A549 (cell line): ENCODE measurements at regions not wholly inside any gene's neighbourhood (a gene's known extent, or its start where the extent isn't known, plus 50 kb on each side); places are given as distances from the start of the nearest gene placed in this dataset.
"Not testable (repeated sequence)": the region's sequence is repeated elsewhere in the genome, so short reads cannot be mapped to it uniquely, and the experiment has no call there.

Experiments
- ATAC-seq, 2 experiments: fragments of 200-7000 bp in 1 of 2; fragments of >200 bp in 1 of 2; cut with Nextera tagmentation in 1 of 2; cut with Tn5 transposase in 1 of 2; 3 replicates each; pipeline versions ENCODE4 v1.8.0 to v1.9.1; 2018 to 2020; ENCODE audit warnings: mild to moderate bottlenecking in 1 of 2, moderate library complexity in 1 of 2
- CTCF ChIA-PET: fragments of 300-600 bp; sonication (Branson Sonifier 250); formaldehyde crosslinking; extraction: SDS; loops from one replicate; lab custom pipeline; 2021; ENCODE audit warnings: antibody characterized with exemption, inconsistent platforms; lab: Yijun Ruan, JAX
- POLR2A ChIA-PET: fragments of 350-600 bp; formaldehyde crosslinking; extraction: SDS; loops from one replicate; lab custom pipeline; 2021; ENCODE audit warnings: antibody characterized with exemption, inconsistent platforms; lab: Yijun Ruan, JAX
- DNase-seq, 2 experiments: peaks; one replicate each; pipeline versions ENCODE4 v3.0.0 to v3.0.0-alpha.2; 2011 to 2016; ENCODE audit warnings: low read depth in 1 of 2, low spot score in 1 of 2
- FAIRE-seq: peaks from 2 replicates; lab custom pipeline; 2011; peaks lifted over from hg19 to GRCh38; lab: Jason Lieb, UNC
- H3K27ac ChIP-seq, 2 experiments: fragments of >200 bp; sonication (Bioruptor Twin); formaldehyde crosslinking; 3 replicates each; pipeline ENCODE4 v1.5.1; 2016 to 2017
- H3K4me1 ChIP-seq: fragments of >200 bp; sonication (Bioruptor Twin); formaldehyde crosslinking; 3 replicates; pipeline ENCODE4 v1.6.1; 2016
- H3K4me2 ChIP-seq: fragments of >200 bp; sonication (Bioruptor Twin); formaldehyde crosslinking; 3 replicates; pipeline ENCODE4 v1.6.1; 2016
- H3K4me3 ChIP-seq: fragments of >200 bp; sonication (Bioruptor Twin); formaldehyde crosslinking; 3 replicates; pipeline ENCODE4 v1.5.1; 2016
- H3K9me3 ChIP-seq: fragments of >200 bp; sonication (Bioruptor Twin); formaldehyde crosslinking; 3 replicates; pipeline ENCODE4 v1.6.1; 2016
- ATOH8 ChIP-seq: fragments of 250-450 bp; sonication (Bioruptor Pico); IDR thresholded peaks from 2 replicates; pipeline ENCODE4 v1.5.0; 2020; ENCODE audit warnings: low read depth, mild to moderate bottlenecking, moderate library complexity
- CBX2 ChIP-seq: fragments of 200-600 bp; sonication (generic); IDR thresholded peaks from 2 replicates; pipeline ENCODE4 v1.6.1; 2016; ENCODE audit warnings: low read depth, mild to moderate bottlenecking, borderline replicate concordance
- CEBPB ChIP-seq, 2 experiments: fragments of >200 bp in 1 of 2; sonication (Bioruptor Twin) in 1 of 2; formaldehyde crosslinking in 1 of 2; IDR thresholded peaks; 2 replicates each; pipeline ENCODE4 v1.6.1; 2012 to 2016
- FOSL2 ChIP-seq, 2 experiments: fragments of 450-650 bp in 1 of 2; fragments of >200 bp in 1 of 2; sonication (Bioruptor Twin) in 1 of 2; formaldehyde crosslinking; IDR thresholded peaks; 2 replicates each; pipeline versions ENCODE4 v1.5.0 to v1.6.1; 2016 to 2020; ENCODE audit warnings: mild to moderate bottlenecking in 1 of 2, moderate library complexity in 1 of 2
- HDAC2 ChIP-seq: fragments of 200-600 bp; sonication (generic); IDR thresholded peaks from 2 replicates; pipeline ENCODE4 v1.6.1; 2016
- HOXA7 ChIP-seq: fragments of 250-450 bp; sonication (Bioruptor Pico); IDR thresholded peaks from 2 replicates; pipeline ENCODE4 v1.5.0; 2020; ENCODE audit warnings: mild to moderate bottlenecking, moderate library complexity
- HOXB13 ChIP-seq: fragments of 250-450 bp; sonication (Bioruptor Pico); IDR thresholded peaks from 2 replicates; pipeline ENCODE4 v1.5.0; 2020; ENCODE audit warnings: low read depth, mild to moderate bottlenecking, moderate library complexity
- JUNB ChIP-seq: fragments of >200 bp; sonication (Bioruptor Twin); formaldehyde crosslinking; IDR thresholded peaks from 2 replicates; pipeline ENCODE4 v1.6.1; 2016
- KDM5A ChIP-seq: fragments of 200-600 bp; sonication (generic); IDR thresholded peaks from 2 replicates; pipeline ENCODE4 v1.6.1; 2016; ENCODE audit warnings: antibody characterized with exemption, mild to moderate bottlenecking
- MAZ ChIP-seq: fragments of 150-350 bp; IDR thresholded peaks from 2 replicates; pipeline ENCODE4 v1.6.1; 2014; ENCODE audit warnings: antibody characterized with exemption, low read depth, low read length, borderline replicate concordance
- NR3C1 ChIP-seq: fragments of >200 bp; sonication (Bioruptor Twin); formaldehyde crosslinking; IDR thresholded peaks from 3 replicates; pipeline ENCODE4 v1.6.1; 2017
- RAD21 ChIP-seq, 2 experiments: fragments of >200 bp in 1 of 2; sonication (Bioruptor Twin) in 1 of 2; formaldehyde crosslinking in 1 of 2; IDR thresholded peaks in 1 of 2; conservative IDR thresholded peaks in 1 of 2; 2 replicates in 1 of 2; 3 replicates in 1 of 2; pipeline ENCODE4 v1.6.1; 2012 to 2018; ENCODE audit warnings: inconsistent platforms in 1 of 2
- SMC3 ChIP-seq: fragments of >200 bp; sonication (Bioruptor Twin); formaldehyde crosslinking; IDR thresholded peaks from 3 replicates; pipeline ENCODE4 v1.6.1; 2018; ENCODE audit warnings: inconsistent platforms
- SREBF2 ChIP-seq: fragments of 450-650 bp; IDR thresholded peaks from 2 replicates; pipeline ENCODE4 v1.6.1; 2014; ENCODE audit warnings: mild to moderate bottlenecking, moderate library complexity
- TFCP2L1 ChIP-seq: fragments of 250-450 bp; sonication (Bioruptor Pico); IDR thresholded peaks from 2 replicates; pipeline ENCODE4 v1.5.0; 2021; ENCODE audit warnings: mild to moderate bottlenecking
- TP53 ChIP-seq: fragments of 250-450 bp; sonication (Bioruptor Pico); IDR thresholded peaks from 2 replicates; pipeline ENCODE4 v1.5.0; 2021; ENCODE audit warnings: mild to moderate bottlenecking, moderate library complexity
- ZC3H11A ChIP-seq: fragments of 450-650 bp; IDR thresholded peaks from 2 replicates; pipeline ENCODE4 v1.6.1; 2014; ENCODE audit warnings: antibody characterized with exemption, mild to moderate bottlenecking
- WGBS: methylation state at CpG from one replicate; pipeline ENCODE4 v1.1.6; 2017; ENCODE audit errors: missing lambda C conversion rate; 5-methylcytosine and 5-hydroxymethylcytosine counted together
- TF ChIP-seq, protein P1 (sequence below): fragments of 150-350 bp; IDR thresholded peaks from 2 replicates; pipeline ENCODE4 v1.6.1; 2014; ENCODE audit warnings: low read depth, mild to moderate bottlenecking, low read length
- TF ChIP-seq, protein P2 (sequence below): fragments of 200-600 bp; sonication (generic); IDR thresholded peaks from 2 replicates; pipeline ENCODE4 v1.6.1; 2016; ENCODE audit warnings: antibody characterized with exemption, mild to moderate bottlenecking, moderate library complexity

- CTCF ChIA-PET, DNase-seq, H3K27ac ChIP-seq, H3K4me1 ChIP-seq, H3K4me2 ChIP-seq, H3K9me3 ChIP-seq, H3K4me3 ChIP-seq, ATAC-seq, FAIRE-seq, POLR2A ChIA-PET: not testable (repeated sequence)
- 24% methylated on average over 3 of the region's 3 CpGs for WGBS
Observed at GRCh38 chr12:54799966-54800365, 54.4 kb upstream of the MUCL1 start.

DNA sequence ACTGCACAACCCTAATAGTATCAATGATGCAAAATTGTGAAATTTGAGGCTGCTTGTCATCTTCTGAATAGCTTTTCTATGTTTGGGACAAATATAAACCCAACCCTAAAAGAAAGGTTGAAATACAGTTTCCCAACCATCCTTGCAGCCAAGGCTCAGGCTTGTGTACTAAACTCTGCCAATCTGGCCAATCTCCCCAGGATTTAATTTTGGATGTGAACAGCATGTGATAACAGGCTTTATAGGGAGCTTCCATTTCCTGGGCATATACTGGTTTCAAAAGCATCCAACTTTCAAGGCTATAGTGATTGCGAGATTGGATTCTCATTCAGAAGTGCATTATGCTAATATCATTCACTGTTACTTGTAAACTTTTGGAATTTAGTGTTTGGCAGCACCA is 55.7 kb upstream of the MUCL1 start:
- 4% methylated on average over 1 of the region's 1 CpG for WGBS
- no peak for ATAC-seq
- no peak for FAIRE-seq
- TF ChIP-seq KDM5A (no peak), MAZ (no peak)
- TF ChIP-seq, protein P1, sequence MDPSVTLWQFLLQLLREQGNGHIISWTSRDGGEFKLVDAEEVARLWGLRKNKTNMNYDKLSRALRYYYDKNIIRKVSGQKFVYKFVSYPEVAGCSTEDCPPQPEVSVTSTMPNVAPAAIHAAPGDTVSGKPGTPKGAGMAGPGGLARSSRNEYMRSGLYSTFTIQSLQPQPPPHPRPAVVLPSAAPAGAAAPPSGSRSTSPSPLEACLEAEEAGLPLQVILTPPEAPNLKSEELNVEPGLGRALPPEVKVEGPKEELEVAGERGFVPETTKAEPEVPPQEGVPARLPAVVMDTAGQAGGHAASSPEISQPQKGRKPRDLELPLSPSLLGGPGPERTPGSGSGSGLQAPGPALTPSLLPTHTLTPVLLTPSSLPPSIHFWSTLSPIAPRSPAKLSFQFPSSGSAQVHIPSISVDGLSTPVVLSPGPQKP, result no peak
- Histone ChIP-seq H3K9me3 (no peaks in the 10 kb centered on the region), H3K27ac (no peak overlapping the region), H3K4me2 (no peak overlapping the region), H3K4me3 (no peak overlapping the region), H3K4me1 (no peaks in the 10 kb centered on the region)
- ChIA-PET POLR2A (no interaction called here), CTCF (interaction anchor here (1.2 kb wide), 1 partner anchor 49 kb away, joined by 3 read pairs; no protein-coding TSS in a partner anchor)
- no peak for DNase-seq

GRCh38 chr12:54796991-54797390 is 57.3 kb upstream of the MUCL1 start:
- ChIA-PET POLR2A (no interaction called here), CTCF (no interaction called here)
- no peak for TF ChIP-seq JUNB
- TF ChIP-seq, protein P2, sequence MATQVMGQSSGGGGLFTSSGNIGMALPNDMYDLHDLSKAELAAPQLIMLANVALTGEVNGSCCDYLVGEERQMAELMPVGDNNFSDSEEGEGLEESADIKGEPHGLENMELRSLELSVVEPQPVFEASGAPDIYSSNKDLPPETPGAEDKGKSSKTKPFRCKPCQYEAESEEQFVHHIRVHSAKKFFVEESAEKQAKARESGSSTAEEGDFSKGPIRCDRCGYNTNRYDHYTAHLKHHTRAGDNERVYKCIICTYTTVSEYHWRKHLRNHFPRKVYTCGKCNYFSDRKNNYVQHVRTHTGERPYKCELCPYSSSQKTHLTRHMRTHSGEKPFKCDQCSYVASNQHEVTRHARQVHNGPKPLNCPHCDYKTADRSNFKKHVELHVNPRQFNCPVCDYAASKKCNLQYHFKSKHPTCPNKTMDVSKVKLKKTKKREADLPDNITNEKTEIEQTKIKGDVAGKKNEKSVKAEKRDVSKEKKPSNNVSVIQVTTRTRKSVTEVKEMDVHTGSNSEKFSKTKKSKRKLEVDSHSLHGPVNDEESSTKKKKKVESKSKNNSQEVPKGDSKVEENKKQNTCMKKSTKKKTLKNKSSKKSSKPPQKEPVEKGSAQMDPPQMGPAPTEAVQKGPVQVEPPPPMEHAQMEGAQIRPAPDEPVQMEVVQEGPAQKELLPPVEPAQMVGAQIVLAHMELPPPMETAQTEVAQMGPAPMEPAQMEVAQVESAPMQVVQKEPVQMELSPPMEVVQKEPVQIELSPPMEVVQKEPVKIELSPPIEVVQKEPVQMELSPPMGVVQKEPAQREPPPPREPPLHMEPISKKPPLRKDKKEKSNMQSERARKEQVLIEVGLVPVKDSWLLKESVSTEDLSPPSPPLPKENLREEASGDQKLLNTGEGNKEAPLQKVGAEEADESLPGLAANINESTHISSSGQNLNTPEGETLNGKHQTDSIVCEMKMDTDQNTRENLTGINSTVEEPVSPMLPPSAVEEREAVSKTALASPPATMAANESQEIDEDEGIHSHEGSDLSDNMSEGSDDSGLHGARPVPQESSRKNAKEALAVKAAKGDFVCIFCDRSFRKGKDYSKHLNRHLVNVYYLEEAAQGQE, result no peak
- no peak for TF ChIP-seq MAZ
- TF ChIP-seq SREBF2, result no peak
- TF ChIP-seq CEBPB (IDR thresholded peaks at IDR 0.05), result no peak
- no peak for TF ChIP-seq HOXB13
- no peak for TF ChIP-seq ZC3H11A
- no peak for TF ChIP-seq HOXA7 (CRISPR knock-in tag)
- no peak for TF ChIP-seq RAD21 (conservative IDR thresholded peaks at IDR 0.05 in 1 of 2, IDR thresholded peaks at IDR 0.05 in 1 of 2)
- Histone ChIP-seq H3K4me3 (no peak overlapping the region), H3K4me1 (no peaks in the 10 kb centered on the region), H3K27ac (no peak overlapping the region), H3K9me3 (no peaks in the 10 kb centered on the region), H3K4me2 (no peak overlapping the region)
- DNase-seq (no peak), ATAC-seq (no peak), FAIRE-seq (no peak)
- 5% methylated on average over 2 of the region's 2 CpGs for WGBS

DNA sequence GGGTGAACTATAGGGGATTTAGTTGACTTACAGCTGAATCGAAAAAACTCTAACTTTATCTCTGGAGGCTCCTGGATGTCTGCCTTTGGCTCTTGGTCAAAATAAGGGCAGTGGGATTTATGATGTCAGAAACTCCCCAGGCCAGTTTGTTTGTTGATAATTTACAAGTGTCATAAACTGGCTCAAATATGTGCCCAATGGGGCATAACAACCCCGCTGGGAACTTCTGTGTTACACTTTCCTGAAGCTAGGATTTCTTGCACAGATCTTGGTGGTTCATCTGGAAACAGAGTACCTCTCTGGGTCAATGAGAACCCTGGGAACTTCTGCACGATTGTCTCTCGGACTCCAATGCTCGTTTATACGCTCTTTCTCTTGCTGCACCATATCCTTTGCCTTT is 58.7 kb upstream of the MUCL1 start:
- Histone ChIP-seq H3K4me3 (no peak overlapping the region), H3K4me1 (no peaks in the 10 kb centered on the region), H3K27ac (no peak overlapping the region), H3K4me2 (no peak overlapping the region), H3K9me3 (no peaks in the 10 kb centered on the region)
- ChIA-PET POLR2A (no interaction called here), CTCF (no interaction called here)
- ATAC-seq (no peak), DNase-seq (no peak), FAIRE-seq (no peak)
- under 1% methylated on average over 6 of the region's 6 CpGs for WGBS
- TF ChIP-seq ATOH8 (CRISPR knock-in tag) (no peak), SMC3 (no peak), NR3C1 (no peak), CEBPB (IDR thresholded peaks at IDR 0.05) (no peak), FOSL2 (IDR thresholded peaks at IDR 0.05) (no peak), FOSL2 (CRISPR knock-in tag; IDR thresholded peaks at IDR 0.05) (no peak), HDAC2 (no peak), TP53 (CRISPR knock-in tag) (no peak), MAZ (no peak), CBX2 (no peak), SREBF2 (no peak), TFCP2L1 (CRISPR knock-in tag) (no peak)
